ENCODE measurements at regions not wholly inside any gene's neighbourhood (a gene's known extent, or its start where the extent isn't known, plus 50 kb on each side); places are given as distances from the start of the nearest gene placed in this dataset.

GRCh38 chr4:111011458-111011857 lies 388.6 kb upstream of the PITX2 start:
- no peak for TF ChIP-seq CTCF (IDR thresholded peaks at IDR 0.05; ENCODE audit: insufficient read depth, low read length, poor library complexity, severe bottlenecking)
- Histone ChIP-seq H3K36me3 (ENCODE audit: low read length) (no peaks in the 10 kb centered on the region), H3K9ac (ENCODE audit: low read length) (no peak overlapping the region), H3K9me3 (ENCODE audit: insufficient read depth, low read length) (no peaks in the 10 kb centered on the region), H2AFZ (ENCODE audit: low read depth, low read length, severe bottlenecking) (no peak overlapping the region), H3K27me3 (ENCODE audit: low read length) (no peaks in the 10 kb centered on the region), H4K20me1 (ENCODE audit: low read depth, low read length) (no peaks in the 10 kb centered on the region), H3K9me2 (replicated peaks; ENCODE audit: insufficient read depth, low read length) (no peaks in the 10 kb centered on the region), H3K4me3 (ENCODE audit: insufficient read depth, low read length, poor library complexity, severe bottlenecking) (no peak overlapping the region), H3K4me2 (ENCODE audit: low read depth, low read length, poor library complexity, severe bottlenecking) (no peak overlapping the region), H3K79me2 (ENCODE audit: insufficient read depth, low read length) (no peaks in the 10 kb centered on the region), H3K27ac (ENCODE audit: low read depth, low read length) (no peak overlapping the region), H3F3A (ENCODE audit: insufficient read depth) (no peaks in the 10 kb centered on the region)

- no peaks in the 10 kb centered on the region for H3K79me2 ChIP-seq (ENCODE audit: insufficient read depth, low read length)
- no peaks in the 10 kb centered on the region for H3K9me3 ChIP-seq (ENCODE audit: insufficient read depth, low read length)
- no peak overlapping the region for H3K9ac ChIP-seq (ENCODE audit: low read length)
- H3K36me3 ChIP-seq (ENCODE audit: low read length), result no peaks in the 10 kb centered on the region
- H3K4me2 ChIP-seq (ENCODE audit: low read depth, low read length, poor library complexity, severe bottlenecking), result no peak overlapping the region
- no peaks in the 10 kb centered on the region for H3F3A ChIP-seq (ENCODE audit: insufficient read depth)
- H3K9me2 ChIP-seq (replicated peaks; ENCODE audit: insufficient read depth, low read length), result no peaks in the 10 kb centered on the region
- H3K27ac ChIP-seq (ENCODE audit: low read depth, low read length), result no peak overlapping the region
- H2AFZ ChIP-seq (ENCODE audit: low read depth, low read length, severe bottlenecking), result no peak overlapping the region
- H4K20me1 ChIP-seq (ENCODE audit: low read depth, low read length), result no peaks in the 10 kb centered on the region
- H3K4me3 ChIP-seq (ENCODE audit: insufficient read depth, low read length, poor library complexity, severe bottlenecking), result no peak overlapping the region
- TF ChIP-seq EZH2phosphoT487 (conservative IDR thresholded peaks at IDR 0.05; ENCODE audit: low read length), result no peak
- TF ChIP-seq CTCF (IDR thresholded peaks at IDR 0.05; ENCODE audit: insufficient read depth, low read length, poor library complexity, severe bottlenecking), result no peak
- H3K27me3 ChIP-seq (ENCODE audit: low read length), result no peaks in the 10 kb centered on the region
Observed at GRCh38 chr4:111013846-111014245, 391.0 kb upstream of the PITX2 start.

- H3K27me3 ChIP-seq (ENCODE audit: low read length), result no peaks in the 10 kb centered on the region
- TF ChIP-seq CTCF (IDR thresholded peaks at IDR 0.05; ENCODE audit: insufficient read depth, low read length, poor library complexity, severe bottlenecking), result no peak
- no peak for TF ChIP-seq EZH2phosphoT487 (conservative IDR thresholded peaks at IDR 0.05; ENCODE audit: low read length)
- no peaks in the 10 kb centered on the region for H4K20me1 ChIP-seq (ENCODE audit: low read depth, low read length)
- no peak overlapping the region for H2AFZ ChIP-seq (ENCODE audit: low read depth, low read length, severe bottlenecking)
- H3K9me3 ChIP-seq (ENCODE audit: insufficient read depth, low read length), result no peaks in the 10 kb centered on the region
- H3K9ac ChIP-seq (ENCODE audit: low read length), result no peak overlapping the region
- no peak overlapping the region for H3K4me2 ChIP-seq (ENCODE audit: low read depth, low read length, poor library complexity, severe bottlenecking)
- H3K79me2 ChIP-seq (ENCODE audit: insufficient read depth, low read length), result no peaks in the 10 kb centered on the region
- H3K27ac ChIP-seq (ENCODE audit: low read depth, low read length), result no peak overlapping the region
- H3K4me3 ChIP-seq (ENCODE audit: insufficient read depth, low read length, poor library complexity, severe bottlenecking), result no peak overlapping the region
- H3K9me2 ChIP-seq (replicated peaks; ENCODE audit: insufficient read depth, low read length), result no peaks in the 10 kb centered on the region
- no peaks in the 10 kb centered on the region for H3K36me3 ChIP-seq (ENCODE audit: low read length)
- no peaks in the 10 kb centered on the region for H3F3A ChIP-seq (ENCODE audit: insufficient read depth)
Observed at GRCh38 chr4:111014537-111014936, 391.7 kb upstream of the PITX2 start.

GRCh38 chr4:111016416-111016815 lies 393.5 kb upstream of the PITX2 start:
- no peaks in the 10 kb centered on the region for H3F3A ChIP-seq (ENCODE audit: insufficient read depth)
- H3K27me3 ChIP-seq (ENCODE audit: low read length), result no peaks in the 10 kb centered on the region
- no peaks in the 10 kb centered on the region for H3K79me2 ChIP-seq (ENCODE audit: insufficient read depth, low read length)
- no peak overlapping the region for H3K4me3 ChIP-seq (ENCODE audit: insufficient read depth, low read length, poor library complexity, severe bottlenecking)
- H3K36me3 ChIP-seq (ENCODE audit: low read length), result no peaks in the 10 kb centered on the region
- no peak overlapping the region for H3K4me2 ChIP-seq (ENCODE audit: low read depth, low read length, poor library complexity, severe bottlenecking)
- TF ChIP-seq CTCF (IDR thresholded peaks at IDR 0.05; ENCODE audit: insufficient read depth, low read length, poor library complexity, severe bottlenecking), result no peak
- TF ChIP-seq EZH2phosphoT487 (conservative IDR thresholded peaks at IDR 0.05; ENCODE audit: low read length), result no peak
- no peaks in the 10 kb centered on the region for H4K20me1 ChIP-seq (ENCODE audit: low read depth, low read length)
- H3K27ac ChIP-seq (ENCODE audit: low read depth, low read length), result no peak overlapping the region
- no peaks in the 10 kb centered on the region for H3K9me3 ChIP-seq (ENCODE audit: insufficient read depth, low read length)
- no peak overlapping the region for H3K9ac ChIP-seq (ENCODE audit: low read length)
- no peaks in the 10 kb centered on the region for H3K9me2 ChIP-seq (replicated peaks; ENCODE audit: insufficient read depth, low read length)
- H2AFZ ChIP-seq (ENCODE audit: low read depth, low read length, severe bottlenecking), result no peak overlapping the region
